ENCODE measurements at regions not wholly inside any gene's neighbourhood (a gene's known extent, or its start where the extent isn't known, plus 50 kb on each side); places are given as distances from the start of the nearest gene placed in this dataset.

GRCh38 chr6:91708534-91708933, 1121.7 kb upstream of the MAP3K7 start:
- DNase-seq (ENCODE audit: low spot score), result no peak

GRCh38 chr6:91705646-91706045, 1118.8 kb upstream of the MAP3K7 start:
- DNase-seq (ENCODE audit: low spot score), result no peak

GRCh38 chr6:91704531-91704930, 1117.7 kb upstream of the MAP3K7 start:
- no peak for DNase-seq (ENCODE audit: low spot score)

GRCh38 chr6:91697010-91697695, 1110.3 kb upstream of the MAP3K7 start:
- no peak for DNase-seq (ENCODE audit: low spot score)

- DNase-seq (ENCODE audit: low spot score), result no peak
Measured at GRCh38 chr6:91695221-91695620, 1108.3 kb upstream of the MAP3K7 start.

- no peak for DNase-seq (ENCODE audit: low spot score)
Measured at GRCh38 chr6:91694016-91694654, 1107.3 kb upstream of the MAP3K7 start.

- DNase-seq (ENCODE audit: low spot score), result no peak
Measured at GRCh38 chr6:91691449-91691848, 1104.6 kb upstream of the MAP3K7 start.

GRCh38 chr6:91683240-91683639, 1096.4 kb upstream of the MAP3K7 start:
- DNase-seq (ENCODE audit: low spot score), result no peak

GRCh38 chr6:91681296-91681695, 1094.4 kb upstream of the MAP3K7 start:
- no peak for DNase-seq (ENCODE audit: low spot score)

GRCh38 chr6:91678679-91679446, 1092.0 kb upstream of the MAP3K7 start:
- DNase-seq (ENCODE audit: low spot score), result no peak

GRCh38 chr6:91672201-91672600, 1085.3 kb upstream of the MAP3K7 start:
- DNase-seq (ENCODE audit: low spot score), result no peak

- no peak for DNase-seq (ENCODE audit: low spot score)
Measured at GRCh38 chr6:91669871-91670268, 1083.0 kb upstream of the MAP3K7 start.

GRCh38 chr6:91669154-91669870, 1082.4 kb upstream of the MAP3K7 start:
- no peak for DNase-seq (ENCODE audit: low spot score)

GRCh38 chr6:91667596-91667995, 1080.7 kb upstream of the MAP3K7 start:
- DNase-seq (ENCODE audit: low spot score), result no peak

- no peak for DNase-seq (ENCODE audit: low spot score)
Measured at GRCh38 chr6:91664327-91664959, 1077.6 kb upstream of the MAP3K7 start.

- DNase-seq (ENCODE audit: low spot score), result no peak
Measured at GRCh38 chr6:91660893-91661292, 1074.0 kb upstream of the MAP3K7 start.

- no peak for DNase-seq (ENCODE audit: low spot score)
Measured at GRCh38 chr6:91659891-91660290, 1073.0 kb upstream of the MAP3K7 start.

- no peak for DNase-seq (ENCODE audit: low spot score)
Measured at GRCh38 chr6:91654793-91655192, 1067.9 kb upstream of the MAP3K7 start.

GRCh38 chr6:91654357-91654756, 1067.5 kb upstream of the MAP3K7 start:
- DNase-seq (ENCODE audit: low spot score), result no peak

GRCh38 chr6:91653895-91654294, 1067.0 kb upstream of the MAP3K7 start:
- no peak for DNase-seq (ENCODE audit: low spot score)

GRCh38 chr6:91653076-91653723, 1066.3 kb upstream of the MAP3K7 start:
- no peak for DNase-seq (ENCODE audit: low spot score)

- DNase-seq (ENCODE audit: low spot score), result no peak
Measured at GRCh38 chr6:91646649-91647048, 1059.8 kb upstream of the MAP3K7 start.

Measured in HuH-7 (cell line).